Upper lobe of left lung (tissue), 6 donors: ENCODE measurements at regions not wholly inside any gene's neighbourhood (a gene's known extent, or its start where the extent isn't known, plus 50 kb on each side); places are given as distances from the start of the nearest gene placed in this dataset.
"Not testable (repeated sequence)": the region's sequence is repeated elsewhere in the genome, so short reads cannot be mapped to it uniquely, and the experiment has no call there.

Source experiments
- ATAC-seq, 2 donors: fragments of 200-7000 bp; cut with Tn5 transposase; one replicate each; pipeline ENCODE4 v1.9.1; 2022; ENCODE audit warnings: mild to moderate bottlenecking in 2 of 2, moderate library complexity in 2 of 2; ENCODE audit not compliant: low FRiP score in 2 of 2
- DNase-seq, 2 donors: peaks; one replicate each; pipeline ENCODE4 v3.0.0-alpha.2; 2019 to 2020
- H3K27ac ChIP-seq, 4 donors: fragments of 200-600 bp; sonication (generic); one replicate each; pipeline ENCODE4 v1.5.1; 2016 to 2019
- H3K27me3 ChIP-seq, 4 donors: fragments of 200-600 bp; sonication (generic); one replicate each; pipeline ENCODE4 v1.5.1; 2017 to 2019
- H3K36me3 ChIP-seq, 4 donors: fragments of 200-600 bp; sonication (generic); one replicate each; pipeline ENCODE4 v1.5.1; 2016 to 2019
- H3K4me1 ChIP-seq, 4 donors: fragments of 200-600 bp; sonication (generic); one replicate each; pipeline ENCODE4 v1.5.1; 2018 to 2019
- H3K4me3 ChIP-seq, 4 donors: fragments of 200-600 bp; sonication (generic); one replicate each; pipeline ENCODE4 v1.5.1; 2017 to 2019; ENCODE audit warnings: mild to moderate bottlenecking in 2 of 4, moderate library complexity in 1 of 4
- H3K9me3 ChIP-seq, 4 donors: fragments of 200-600 bp; sonication (generic); one replicate each; pipeline ENCODE4 v1.5.1; 2018 to 2019
- CTCF ChIP-seq, 6 experiments: fragments of 450-650 bp in 4 of 6; fragments of 200-600 bp in 2 of 6; sonication (generic) in 2 of 6; IDR thresholded peaks; one replicate each; pipeline ENCODE4 v1.5.1; 2016 to 2019; ENCODE audit warnings: antibody characterized with exemption in 6 of 6
- EP300 ChIP-seq, 4 donors: sonication (generic); formaldehyde crosslinking; IDR thresholded peaks; one replicate each; pipeline ENCODE4 v1.5.1; 2017; ENCODE audit warnings: antibody characterized with exemption in 4 of 4, control low read depth in 2 of 4
- POLR2A ChIP-seq, 4 donors: fragments of 450-650 bp; IDR thresholded peaks; one replicate each; pipeline ENCODE4 v1.5.1; 2016 to 2017; ENCODE audit warnings: antibody characterized with exemption in 4 of 4, mild to moderate bottlenecking in 2 of 4
- POLR2AphosphoS5 ChIP-seq, 2 donors: sonication (generic); formaldehyde crosslinking; IDR thresholded peaks; one replicate each; pipeline ENCODE4 v1.5.1; 2017; ENCODE audit warnings: antibody characterized with exemption in 2 of 2
- WGBS, 2 donors: methylation state at CpG; one replicate each; pipeline ENCODE4 v1.1.5; 2017 to 2018; 5-methylcytosine and 5-hydroxymethylcytosine counted together
- donor health status: DM: no; HTN: no; CAD: no; lungs with moderate emphysema.
- donor health status: DM: no; HTN: yes; CAD: no; lungs with severe emphysema.

- H3K4me3 ChIP-seq, result no peak overlapping the region
- ATAC-seq, result no peak
- H3K27ac ChIP-seq, result no peak overlapping the region
- no peaks in the 10 kb centered on the region for H3K36me3 ChIP-seq
- H3K4me1 ChIP-seq, result no peaks in the 10 kb centered on the region
- H3K9me3 ChIP-seq, result peaks cover 0 to 18% (median 18%) of the 10 kb centered on the region in 4 donors
- H3K27me3 ChIP-seq, result no peaks in the 10 kb centered on the region
- no peak for TF ChIP-seq EP300 (IDR thresholded peaks at IDR 0.05)
- TF ChIP-seq CTCF (IDR thresholded peaks at IDR 0.05), result no peak
- no peak for TF ChIP-seq POLR2A (IDR thresholded peaks at IDR 0.05)
- TF ChIP-seq POLR2AphosphoS5 (IDR thresholded peaks at IDR 0.05), result no peak
- DNase-seq, result no peak
Measured at GRCh38 chr2:147273106-147273505, 571.7 kb upstream of the ACVR2A start.

- not testable (repeated sequence) for ATAC-seq, DNase-seq, H3K36me3 ChIP-seq, H3K4me1 ChIP-seq, H3K27ac ChIP-seq, H3K27me3 ChIP-seq, H3K4me3 ChIP-seq
- H3K9me3 ChIP-seq, result peaks cover 0 to 21% (median 19%) of the 10 kb centered on the region in 4 donors
- 80 to 86% methylated on average over 2 of the region's 2 CpGs for WGBS, 2 donors
Measured at GRCh38 chr2:147269581-147269980, 575.2 kb upstream of the ACVR2A start.

GRCh38 chr2:147260241-147260640, 584.6 kb upstream of the ACVR2A start:
- H3K4me1 ChIP-seq, result no peaks in the 10 kb centered on the region
- no peak overlapping the region for H3K27ac ChIP-seq
- ATAC-seq (no peak), DNase-seq (no peak)
- H3K9me3 ChIP-seq, result peaks cover 0 to 2% (median 0%) of the 10 kb centered on the region in 4 donors
- H3K36me3 ChIP-seq, result no peaks in the 10 kb centered on the region
- no peaks in the 10 kb centered on the region for H3K27me3 ChIP-seq
- no peak overlapping the region for H3K4me3 ChIP-seq
- TF ChIP-seq POLR2A (IDR thresholded peaks at IDR 0.05), result no peak
- no peak for TF ChIP-seq POLR2AphosphoS5 (IDR thresholded peaks at IDR 0.05)
- TF ChIP-seq CTCF (IDR thresholded peaks at IDR 0.05), result no peak
- TF ChIP-seq EP300 (IDR thresholded peaks at IDR 0.05), result no peak

GRCh38 chr2:147255812-147256211, 589.0 kb upstream of the ACVR2A start:
- TF ChIP-seq POLR2A (IDR thresholded peaks at IDR 0.05) (no peak), EP300 (IDR thresholded peaks at IDR 0.05) (no peak), POLR2AphosphoS5 (IDR thresholded peaks at IDR 0.05) (no peak), CTCF (IDR thresholded peaks at IDR 0.05) (no peak)
- no peak overlapping the region for H3K4me3 ChIP-seq
- 38 to 70% methylated on average over 1 of the region's 1 CpG for WGBS, 2 donors
- ATAC-seq (no peak), DNase-seq (no peak)
- no peak overlapping the region for H3K27ac ChIP-seq
- no peaks in the 10 kb centered on the region for H3K27me3 ChIP-seq
- no peaks in the 10 kb centered on the region for H3K9me3 ChIP-seq
- no peaks in the 10 kb centered on the region for H3K36me3 ChIP-seq
- H3K4me1 ChIP-seq, result no peaks in the 10 kb centered on the region

GRCh38 chr2:147250652-147251356, 594.0 kb upstream of the ACVR2A start:
- Histone ChIP-seq H3K9me3 (no peaks in the 10 kb centered on the region), H3K27me3 (no peaks in the 10 kb centered on the region), H3K4me1 (no peaks in the 10 kb centered on the region), H3K36me3 (no peaks in the 10 kb centered on the region), H3K4me3 (no peak overlapping the region), H3K27ac (no peak overlapping the region)
- ATAC-seq, result no peak
- DNase-seq, result no peak
- 53 to 63% methylated on average over 2 of the region's 2 CpGs for WGBS, 2 donors
- TF ChIP-seq POLR2AphosphoS5 (IDR thresholded peaks at IDR 0.05) (no peak), EP300 (IDR thresholded peaks at IDR 0.05) (no peak), POLR2A (IDR thresholded peaks at IDR 0.05) (no peak), CTCF (IDR thresholded peaks at IDR 0.05) (no peak)
